SK-N-DZ (cell line): ENCODE measurements at regions not wholly inside any gene's neighbourhood (a gene's known extent, or its start where the extent isn't known, plus 50 kb on each side); places are given as distances from the start of the nearest gene placed in this dataset.

Experiments used
- DNase-seq: peaks from one replicate; pipeline ENCODE4 v3.0.0-alpha.2; 2015; ENCODE audit warnings: low spot score

GRCh38 chr11:70739811-70740487, 341.6 kb downstream of the CTTN start:
- no peak for DNase-seq

- no peak for DNase-seq
Observed at GRCh38 chr11:70740488-70740851, 342.1 kb downstream of the CTTN start.

- DNase-seq, result no peak
Observed at GRCh38 chr11:70741085-70741484, 342.8 kb downstream of the CTTN start.

DNA sequence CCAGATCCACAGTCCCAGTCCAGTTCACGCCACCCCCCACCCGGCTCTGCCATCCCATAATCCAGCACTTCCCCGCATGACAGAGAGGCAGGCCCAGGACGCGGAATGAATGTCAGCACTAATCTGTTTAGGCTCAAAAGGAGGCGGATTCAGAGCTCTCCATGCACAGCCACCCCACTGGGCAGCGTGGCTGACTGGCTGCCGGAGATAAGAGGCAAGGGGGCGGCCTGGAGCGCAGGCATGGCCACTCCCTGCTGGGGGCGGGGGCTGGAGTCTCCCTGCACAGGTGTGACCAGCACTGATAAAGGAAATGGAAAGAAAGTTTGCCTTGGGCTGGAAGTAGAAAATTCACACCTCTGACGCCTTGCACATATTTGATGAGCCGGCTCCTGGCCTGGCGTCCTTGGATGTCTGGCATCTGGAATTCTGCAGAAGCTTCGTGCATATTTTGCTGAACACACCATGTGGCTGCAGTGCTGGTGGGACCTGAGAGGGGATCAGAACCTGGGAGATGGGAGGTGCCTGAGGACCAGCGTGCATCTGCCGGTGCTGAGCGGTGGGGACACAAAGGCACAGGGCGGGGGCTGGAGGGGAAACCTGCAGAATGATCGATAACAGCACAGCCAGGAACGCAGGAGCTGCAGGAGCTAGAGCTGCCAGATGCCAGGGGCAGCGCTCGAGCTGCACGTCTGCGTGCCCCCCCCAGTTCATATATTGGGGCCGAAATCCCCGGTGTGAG, 344.4 kb downstream of the CTTN start:
- DNase-seq, result peak; percentile 21

- no peak for DNase-seq
Observed at GRCh38 chr11:70743329-70743728, 345.0 kb downstream of the CTTN start.

- no peak for DNase-seq
Observed at GRCh38 chr11:70743941-70744351, 345.6 kb downstream of the CTTN start.

DNA sequence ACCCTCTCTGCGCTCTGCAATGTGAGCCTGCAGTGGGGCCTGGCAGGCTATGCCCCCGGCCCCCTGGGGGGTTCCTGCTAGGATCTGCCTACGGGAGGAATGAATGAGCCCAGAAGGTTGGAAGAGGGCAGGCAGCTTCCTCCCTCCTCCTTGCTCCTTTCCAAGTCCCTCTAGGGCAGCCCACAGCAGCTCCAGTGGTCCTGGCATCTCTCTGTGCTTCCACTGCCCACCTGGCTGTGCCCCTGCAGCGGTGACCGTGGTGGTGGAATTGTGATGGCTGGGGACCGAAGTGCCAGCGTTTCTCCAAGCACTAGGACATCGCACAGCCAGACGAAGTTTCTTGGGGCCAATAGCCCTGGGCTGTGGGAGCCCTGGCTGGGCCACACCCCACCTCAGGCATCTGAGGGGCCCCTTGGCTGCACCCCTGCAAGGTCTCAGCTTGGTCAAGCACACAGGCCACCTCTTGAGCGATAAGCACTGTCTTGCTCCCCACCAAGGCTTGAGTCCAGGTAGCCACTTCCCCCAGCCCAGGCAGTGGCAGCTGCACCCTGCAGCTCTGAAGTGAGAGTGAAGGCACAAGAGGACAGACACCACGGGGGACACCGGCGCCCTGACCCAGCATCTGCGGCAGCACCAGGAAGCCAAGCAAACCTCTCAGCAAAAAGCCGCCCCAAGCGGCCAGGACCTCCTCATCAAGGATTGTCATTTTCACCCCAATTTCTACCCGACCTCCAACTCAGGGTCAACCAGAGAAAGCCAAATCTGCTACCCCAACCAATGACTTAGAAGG, 346.3 kb downstream of the CTTN start:
- DNase-seq, result no peak

DNA sequence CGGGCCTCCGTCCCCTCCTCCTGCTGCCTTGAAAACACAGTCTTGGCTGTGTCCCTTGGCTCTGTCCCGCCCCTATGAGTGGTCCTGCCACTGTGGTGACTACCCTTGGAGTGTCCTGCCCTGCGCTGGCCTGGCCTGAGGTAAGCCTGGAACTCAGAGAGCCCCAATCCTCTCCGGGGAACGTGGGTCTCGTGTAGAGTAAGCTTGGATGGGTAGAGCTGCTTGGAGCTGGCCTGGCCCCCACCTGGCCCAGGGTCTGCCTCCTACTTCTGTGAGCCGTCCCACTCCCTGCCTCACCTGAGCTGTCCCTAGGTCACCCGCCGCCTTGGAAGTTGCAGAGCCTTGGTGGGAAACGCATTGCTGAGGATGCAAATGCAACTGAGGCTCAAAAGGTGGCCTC, 347.1 kb downstream of the CTTN start:
- no peak for DNase-seq

DNA sequence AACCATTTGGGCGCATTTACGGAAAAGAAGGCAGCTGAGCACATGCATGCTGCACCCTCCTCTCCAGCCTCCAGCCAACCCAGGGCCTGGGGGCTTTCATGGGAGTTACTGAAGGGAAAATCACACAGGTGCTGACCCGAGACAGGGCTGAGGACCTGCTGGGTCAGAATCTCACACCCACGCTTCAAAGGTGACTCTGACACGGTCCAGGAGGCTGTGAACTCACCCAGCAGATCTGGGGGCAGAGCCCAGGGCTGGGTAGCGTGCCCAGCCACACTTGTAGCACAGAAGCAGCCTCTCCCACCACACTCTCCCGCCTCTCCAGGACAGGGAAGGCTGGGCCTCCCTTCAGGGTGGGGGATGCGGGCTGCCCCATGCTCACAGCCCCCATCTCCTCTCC, 347.6 kb downstream of the CTTN start:
- DNase-seq, result no peak

GRCh38 chr11:70746351-70746750, 348.0 kb downstream of the CTTN start:
- DNase-seq, result no peak

GRCh38 chr11:70747285-70747684, 349.0 kb downstream of the CTTN start:
- no peak for DNase-seq

GRCh38 chr11:70747921-70748320, 349.6 kb downstream of the CTTN start:
- no peak for DNase-seq

DNA sequence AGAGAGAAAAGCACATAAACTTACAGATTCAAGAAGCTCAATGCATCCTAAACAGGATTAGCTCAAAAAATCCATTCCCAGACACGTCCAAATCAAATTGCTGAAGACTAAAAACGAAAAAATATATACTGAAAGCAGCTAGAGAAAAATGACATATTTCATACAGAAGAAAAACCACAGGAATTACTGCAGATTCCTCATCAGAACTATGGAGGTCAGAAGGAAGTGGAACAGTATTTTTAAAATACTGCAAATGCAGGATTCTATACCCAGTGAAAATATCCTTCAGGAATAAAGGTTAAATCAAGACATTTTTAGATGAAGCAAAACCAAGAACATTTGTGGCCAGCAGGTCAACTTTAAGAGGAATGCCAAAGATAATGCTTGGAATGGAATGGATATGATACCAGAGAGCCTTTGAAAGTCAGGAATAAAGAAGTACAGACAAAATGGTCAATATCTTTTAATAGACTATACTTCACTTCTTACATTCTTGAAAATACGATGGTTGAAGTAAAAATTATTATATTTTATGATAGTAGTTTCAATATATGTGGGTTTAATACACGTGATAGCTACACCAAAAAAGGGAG, 352.9 kb downstream of the CTTN start:
- no peak for DNase-seq

DNA sequence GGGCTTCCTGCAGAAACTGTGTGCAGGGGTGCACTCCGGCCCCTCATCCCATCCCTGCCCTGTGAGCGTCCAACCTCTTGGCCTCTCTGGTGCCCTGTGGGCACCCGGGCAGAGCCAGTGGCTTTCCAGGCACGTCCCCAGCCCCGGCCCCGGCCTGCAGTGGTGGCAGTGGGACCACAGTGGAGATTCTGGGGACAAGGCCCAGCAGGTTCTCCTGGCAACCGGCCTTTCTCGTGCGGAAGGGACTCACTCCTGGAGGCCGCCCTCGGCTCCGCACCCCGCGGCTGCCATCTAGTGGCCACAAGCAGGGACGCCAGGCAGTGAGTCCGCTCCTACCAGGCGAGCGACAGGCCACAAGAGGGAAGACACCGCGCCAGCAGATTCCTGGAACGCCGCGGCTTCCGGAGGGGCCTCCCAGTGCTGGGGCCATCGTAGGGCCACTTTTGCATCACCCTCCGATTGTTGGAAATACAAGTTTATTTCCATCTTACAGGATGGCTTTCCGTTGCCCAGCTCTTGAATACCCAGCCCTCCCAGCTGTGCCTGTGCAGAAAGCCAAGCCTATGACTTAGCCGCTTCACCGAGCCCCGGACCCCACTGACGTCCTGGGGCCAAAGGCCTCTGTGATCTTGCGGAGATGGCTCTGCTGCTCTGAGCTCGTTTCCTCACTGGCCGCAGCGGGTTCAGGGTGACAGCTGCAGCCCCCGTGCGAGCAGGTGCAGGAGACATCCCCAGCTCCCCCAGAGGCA, 357.3 kb downstream of the CTTN start:
- DNase-seq, result peak; percentile 54

DNA sequence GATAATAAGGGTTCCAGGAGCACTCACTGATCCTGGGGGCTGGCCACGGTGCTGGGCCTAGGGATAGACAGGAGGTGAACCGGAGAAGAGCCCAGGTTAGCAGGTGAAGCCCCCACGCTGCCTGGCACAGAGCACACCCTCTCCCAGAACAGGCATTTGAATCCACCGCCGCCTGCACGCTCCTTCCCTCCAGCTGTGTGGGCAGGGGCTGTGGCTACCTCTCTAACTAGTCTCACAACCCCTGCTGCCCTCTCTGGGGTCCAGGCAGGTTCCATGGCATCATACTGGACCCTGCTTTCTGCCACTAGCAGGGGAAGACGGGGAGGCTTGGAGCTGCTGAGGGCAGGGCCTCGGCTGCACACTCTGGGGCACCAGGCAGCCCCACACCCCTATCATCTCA, 358.0 kb downstream of the CTTN start:
- DNase-seq, result no peak

GRCh38 chr11:70756756-70757155, 358.4 kb downstream of the CTTN start:
- DNase-seq, result no peak

- DNase-seq, result no peak
Observed at GRCh38 chr11:70757241-70757640, 358.9 kb downstream of the CTTN start.

DNA sequence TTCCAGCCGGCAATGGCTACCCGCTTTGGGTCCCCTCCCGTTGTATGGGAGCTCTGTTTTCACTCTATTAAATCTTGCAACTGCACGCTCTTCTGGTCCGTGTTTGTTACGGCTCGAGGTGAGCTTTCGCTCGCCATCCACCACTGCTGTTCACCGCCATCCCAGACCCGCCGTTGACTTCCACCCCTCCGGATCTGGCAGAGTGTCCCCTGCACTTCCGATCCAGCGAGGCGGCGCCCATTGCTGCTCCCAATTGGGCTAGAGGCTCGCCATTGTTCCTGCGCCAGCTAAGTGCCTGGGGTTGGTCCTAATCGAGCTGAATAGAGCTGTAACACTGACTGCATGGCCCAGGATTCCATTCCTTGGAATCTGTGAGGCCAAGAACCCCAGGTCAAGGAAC, 359.9 kb downstream of the CTTN start:
- DNase-seq, result no peak

DNA sequence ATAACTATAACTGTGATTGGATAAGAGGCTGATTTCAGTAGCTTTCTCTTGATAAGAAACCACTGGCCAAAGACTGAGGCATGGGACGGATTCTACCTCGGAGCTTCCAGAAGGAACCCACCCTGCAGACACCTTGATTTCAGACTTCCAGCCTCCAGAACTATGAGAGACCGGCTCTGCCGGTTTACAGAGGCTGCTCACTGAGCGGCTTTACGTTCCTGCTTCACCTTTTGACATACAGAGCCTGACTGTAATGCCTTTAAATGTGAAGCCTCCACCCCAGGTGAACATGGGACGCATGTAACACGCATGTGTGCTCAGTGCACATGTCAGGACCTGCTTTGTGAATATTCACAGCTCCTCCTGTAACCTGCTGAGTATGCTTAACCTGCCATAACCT, 361.5 kb downstream of the CTTN start:
- DNase-seq, result no peak

DNA sequence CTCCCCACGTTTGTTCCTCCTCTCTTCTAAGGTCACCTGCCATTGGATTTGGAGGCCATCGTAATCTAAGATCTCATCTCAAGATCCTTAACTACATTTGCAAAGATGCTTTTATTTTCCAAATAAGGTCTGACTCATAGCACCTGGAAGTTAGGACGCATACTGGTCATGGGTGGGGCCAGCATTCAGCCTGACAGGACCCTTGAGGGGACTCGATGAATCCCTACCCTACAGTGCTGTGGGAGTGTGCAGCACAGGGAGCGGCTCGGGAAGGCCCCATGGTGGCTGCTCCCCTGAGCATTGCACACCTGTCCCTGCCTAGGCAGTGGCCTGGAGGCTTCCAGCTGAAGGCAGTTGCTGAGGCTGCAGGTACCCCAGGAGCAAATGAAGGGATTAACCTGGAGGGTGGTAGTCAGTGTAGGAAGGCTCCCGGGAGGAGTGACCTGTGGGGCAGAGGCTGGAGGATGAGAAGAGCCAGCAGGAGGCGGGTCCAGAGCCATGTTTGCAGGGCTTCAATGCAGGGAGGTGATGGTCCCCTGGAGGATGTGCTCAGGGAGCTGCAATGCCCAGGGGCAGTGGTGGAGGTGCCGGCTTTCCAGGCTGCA, 362.2 kb downstream of the CTTN start:
- DNase-seq, result no peak
